HG03135 (cell line): ENCODE measurements at regions not wholly inside any gene's neighbourhood (a gene's known extent, or its start where the extent isn't known, plus 50 kb on each side); places are given as distances from the start of the nearest gene placed in this dataset.
"Not testable (repeated sequence)": the region's sequence is repeated elsewhere in the genome, so short reads cannot be mapped to it uniquely, and the experiment has no call there.

Experiments used
- ATAC-seq: cut with Tn5 transposase; IDR thresholded peaks from one replicate; pipeline ENCODE4 v1.9.1; 2021; ENCODE audit warnings: mild to moderate bottlenecking, moderate library complexity; ENCODE audit not compliant: unreplicated experiment

- no peak for ATAC-seq
These were observed 417.2 kb downstream of the SATB2 start for GRCh38 chr2:199040522-199040921.

DNA sequence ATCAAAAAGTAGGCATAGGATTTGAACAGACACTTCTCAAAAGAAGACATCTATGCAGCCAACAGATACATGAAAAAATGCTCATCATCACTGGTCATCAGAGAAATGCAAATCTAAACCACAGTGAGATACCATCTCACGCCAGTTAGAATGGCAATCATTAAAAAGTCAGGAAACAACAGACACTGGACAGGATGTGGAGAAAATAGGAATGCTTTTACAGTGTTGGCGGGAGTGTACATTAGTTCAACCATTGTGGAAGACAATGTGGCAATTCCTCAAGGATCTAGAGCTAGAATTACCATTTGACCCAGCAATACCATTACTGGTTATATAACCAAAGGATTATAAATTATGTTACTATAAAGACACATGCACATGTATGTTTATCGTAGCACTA lies 424.0 kb downstream of the SATB2 start:
- not testable (repeated sequence) for ATAC-seq

DNA sequence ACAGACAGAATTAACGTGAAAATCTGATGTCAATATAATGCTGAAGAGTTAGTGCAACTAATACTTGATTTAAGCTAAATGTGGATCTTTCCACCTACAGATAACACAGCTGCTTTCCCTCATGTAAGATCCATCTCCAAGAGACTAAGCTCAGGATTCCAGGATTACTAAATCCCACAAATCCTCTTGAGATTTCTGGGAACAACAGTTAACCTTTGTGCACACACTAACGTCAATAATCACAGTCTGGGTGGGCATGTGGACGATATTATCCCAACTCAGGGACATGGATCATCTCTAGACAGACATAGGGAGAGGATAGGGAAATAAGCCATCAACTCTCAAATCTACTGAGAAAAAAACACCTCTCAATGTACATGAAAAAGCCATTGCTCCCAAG lies 432.6 kb downstream of the SATB2 start:
- no peak for ATAC-seq

GRCh38 chr2:199024224-199024623 lies 433.5 kb downstream of the SATB2 start:
- ATAC-seq, result no peak

GRCh38 chr2:199019898-199020507 lies 437.7 kb downstream of the SATB2 start:
- no peak for ATAC-seq

- ATAC-seq, result no peak
These were observed 438.9 kb downstream of the SATB2 start for GRCh38 chr2:199018826-199019225.

GRCh38 chr2:199015072-199015471 lies 442.7 kb downstream of the SATB2 start:
- no peak for ATAC-seq

DNA sequence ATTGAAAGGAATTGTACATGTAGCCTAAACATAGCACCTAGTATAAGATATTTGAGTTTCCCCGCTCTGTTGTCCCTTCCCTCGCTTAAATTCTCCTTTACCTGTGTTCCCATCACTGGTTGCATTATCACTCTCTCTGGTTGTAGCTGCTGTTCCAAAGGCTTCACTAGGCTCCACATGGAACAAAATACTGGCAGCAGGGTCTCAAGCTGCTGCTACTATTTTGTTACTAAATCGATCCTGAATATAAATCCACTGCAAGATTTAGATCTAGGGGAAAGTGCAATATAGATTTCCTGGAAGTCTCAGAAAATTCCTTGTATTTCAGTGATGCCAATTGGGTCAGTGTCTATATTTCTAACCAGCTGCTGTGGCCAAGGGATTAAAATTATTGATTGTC lies 443.5 kb downstream of the SATB2 start:
- ATAC-seq, result no peak

DNA sequence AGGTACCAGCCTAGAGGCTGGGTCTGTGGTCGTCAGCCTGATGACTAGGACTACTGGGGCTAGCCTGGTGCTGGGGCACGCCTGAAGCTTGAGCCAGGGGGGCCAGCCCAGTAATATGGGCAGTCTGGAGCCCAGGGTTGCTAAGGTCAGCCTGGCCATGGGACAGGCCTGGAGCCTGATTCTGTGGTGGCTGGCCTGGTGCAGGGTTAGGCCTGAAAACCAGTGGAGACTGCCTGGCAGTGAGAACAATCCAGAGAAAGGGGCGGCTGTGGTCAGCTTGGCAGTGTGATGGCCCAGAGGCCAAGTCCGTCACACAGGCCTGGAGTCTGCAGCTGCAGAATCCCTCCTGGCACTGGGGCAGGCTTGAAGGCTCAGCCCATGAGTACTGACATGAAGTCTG lies 445.8 kb downstream of the SATB2 start:
- no peak for ATAC-seq

DNA sequence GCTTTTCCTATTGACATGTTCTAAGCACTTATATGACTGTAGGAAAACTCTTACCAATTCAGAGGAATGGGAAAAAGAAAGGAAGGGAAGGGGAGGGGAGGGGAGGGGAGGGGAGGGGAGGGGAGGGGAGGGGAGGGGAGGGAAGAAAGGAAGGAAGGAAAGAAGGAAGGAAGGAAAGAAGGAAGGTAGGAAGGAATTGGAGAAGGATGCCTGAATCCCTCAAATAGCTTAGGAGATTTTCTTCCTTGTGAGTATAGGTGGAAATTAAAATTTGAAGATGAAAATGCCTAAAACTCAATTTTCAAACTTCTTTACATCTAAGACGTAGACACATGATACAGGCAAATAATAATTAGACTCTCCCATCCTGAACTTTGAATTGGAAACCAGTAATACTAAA lies 463.1 kb downstream of the SATB2 start:
- ATAC-seq, result no peak

DNA sequence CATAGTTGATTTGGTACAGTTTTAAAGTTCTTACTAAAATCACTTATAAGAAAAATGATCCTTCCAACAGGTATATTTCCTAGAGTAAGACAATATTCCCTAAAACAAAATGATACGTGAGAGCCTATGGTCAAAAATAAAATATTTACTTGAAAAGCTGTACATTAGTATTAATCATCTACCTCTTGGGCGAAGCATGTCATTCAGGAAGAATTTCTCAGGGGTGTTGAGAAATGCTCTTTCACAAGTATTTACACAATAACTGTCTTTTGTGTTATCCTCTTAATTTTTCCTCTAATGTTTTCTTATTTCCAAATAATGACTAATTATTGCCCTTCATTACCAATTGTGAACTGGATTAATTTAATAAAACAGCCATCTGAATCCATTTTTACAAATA lies 466.3 kb downstream of the SATB2 start:
- no peak for ATAC-seq

GRCh38 chr2:198975779-198976178 lies 482.0 kb downstream of the SATB2 start:
- ATAC-seq, result no peak

- ATAC-seq, result no peak
These were observed 484.0 kb downstream of the SATB2 start for GRCh38 chr2:198973785-198974184.

GRCh38 chr2:198973181-198973580 lies 484.6 kb downstream of the SATB2 start:
- ATAC-seq, result no peak

- ATAC-seq, result no peak
These were observed 489.2 kb downstream of the SATB2 start for GRCh38 chr2:198968545-198968944.

- ATAC-seq, result no peak
These were observed 491.5 kb downstream of the SATB2 start for GRCh38 chr2:198966269-198966668.

DNA sequence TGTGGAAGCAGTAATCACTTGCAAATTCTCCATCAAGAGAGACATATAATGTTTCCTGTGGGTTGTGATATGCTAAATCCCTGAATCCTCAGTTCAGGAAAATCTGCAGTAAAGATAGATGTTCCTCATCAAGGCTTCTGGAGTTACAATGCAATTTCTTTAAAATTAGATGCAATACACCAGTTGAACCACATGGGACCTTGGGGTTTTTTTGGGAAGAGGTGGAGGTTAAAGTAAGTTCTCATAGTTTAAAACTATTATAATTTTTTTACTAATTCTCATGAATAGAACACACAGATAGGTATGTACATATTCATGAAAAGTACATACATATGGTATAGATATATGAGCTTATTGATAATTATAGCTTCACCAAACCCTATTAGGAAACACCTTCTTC lies 496.2 kb downstream of the SATB2 start:
- ATAC-seq, result no peak

DNA sequence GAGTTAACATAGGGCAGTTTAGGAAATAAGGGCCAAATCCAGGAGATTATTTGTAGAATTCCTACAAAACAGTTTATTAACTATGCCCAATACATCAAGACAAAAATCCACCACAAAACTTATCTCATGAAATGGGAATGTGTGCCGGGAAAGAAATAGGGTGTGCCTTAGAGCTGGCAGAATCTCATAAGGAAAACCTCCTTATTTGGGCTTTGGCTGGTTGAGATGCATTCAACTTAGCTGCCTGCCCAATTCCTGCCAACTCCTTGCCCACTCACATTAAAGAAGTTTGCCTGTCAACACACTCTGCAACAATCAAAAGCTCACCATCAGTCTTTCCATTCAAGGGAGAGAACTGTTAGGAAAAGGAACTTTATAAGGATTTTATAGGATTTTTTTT lies 500.6 kb downstream of the SATB2 start:
- ATAC-seq, result no peak

- ATAC-seq, result no peak
These were observed 504.4 kb downstream of the SATB2 start for GRCh38 chr2:198953328-198953727.

DNA sequence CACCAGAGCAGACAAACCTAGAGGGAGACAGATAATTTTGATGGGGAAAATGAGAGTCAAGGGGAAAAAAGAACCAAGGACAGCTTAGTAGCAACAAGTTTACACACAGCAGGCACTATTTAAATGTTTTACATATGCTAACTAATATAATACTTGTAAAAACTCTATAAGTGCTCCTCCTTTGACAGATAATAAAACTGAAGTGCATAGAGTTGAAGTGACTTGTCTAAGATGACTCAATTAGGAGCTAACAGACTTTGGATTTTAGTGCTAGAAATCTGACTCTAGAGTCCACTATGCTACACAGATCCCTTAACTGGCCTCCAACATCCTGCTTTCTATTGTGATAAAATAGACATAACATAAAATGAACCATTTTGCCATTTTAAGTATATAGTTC lies 506.9 kb downstream of the SATB2 start:
- ATAC-seq, result no peak

DNA sequence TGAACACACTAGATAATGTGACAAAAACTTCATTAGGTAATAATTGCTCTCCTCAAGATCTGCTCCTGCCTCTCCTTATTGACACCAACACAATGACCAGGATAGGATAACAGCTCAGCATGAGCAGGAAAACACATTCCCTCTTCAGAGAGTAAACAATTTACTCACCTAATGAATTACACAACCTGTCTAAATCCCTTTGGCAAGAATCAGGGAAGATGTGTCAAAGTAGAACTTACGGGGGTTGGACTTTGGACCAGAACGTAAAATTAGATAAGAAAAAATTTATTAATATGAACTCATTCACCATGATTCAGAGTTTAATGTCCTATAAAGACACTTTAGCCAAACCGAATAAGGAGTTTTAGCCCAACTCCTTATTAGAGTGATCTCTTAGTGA lies 512.2 kb downstream of the SATB2 start:
- no peak for ATAC-seq

GRCh38 chr2:198930170-198930569 lies 527.6 kb downstream of the SATB2 start:
- no peak for ATAC-seq

- ATAC-seq, result no peak
These were observed 529.7 kb downstream of the SATB2 start for GRCh38 chr2:198928026-198928425.
